ENCODE measurements at regions not wholly inside any gene's neighbourhood (a gene's known extent, or its start where the extent isn't known, plus 50 kb on each side); places are given as distances from the start of the nearest gene placed in this dataset.

DNA sequence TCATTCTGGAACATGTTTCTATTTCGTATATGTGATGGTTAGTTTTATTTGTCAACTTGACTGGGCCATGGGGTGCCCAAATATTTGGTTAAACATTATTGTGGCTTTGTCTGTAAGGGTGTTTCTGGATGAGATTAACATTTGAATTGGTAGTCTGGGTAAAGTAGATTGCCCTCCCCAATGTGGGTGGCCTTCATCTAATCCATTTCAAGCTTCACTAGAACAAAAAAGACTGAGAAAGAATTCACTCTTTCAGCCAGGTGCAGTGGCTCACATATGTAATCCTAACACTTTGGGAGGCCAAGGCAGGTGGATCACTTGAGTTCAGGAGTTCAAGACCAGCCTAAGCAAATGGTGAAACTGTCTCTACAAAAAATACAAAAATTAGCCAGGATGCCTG lies 55.7 kb upstream of the TANC1 start:
- DNase-seq: no peak
- H3K36me3 ChIP-seq: no peaks in the 10 kb centered on the region
- intact Hi-C loops (cut with DNase I): no loop called here
- TF ChIP-seq POLR2A (IDR thresholded peaks at IDR 0.05): no peak
- TF ChIP-seq, protein P1, sequence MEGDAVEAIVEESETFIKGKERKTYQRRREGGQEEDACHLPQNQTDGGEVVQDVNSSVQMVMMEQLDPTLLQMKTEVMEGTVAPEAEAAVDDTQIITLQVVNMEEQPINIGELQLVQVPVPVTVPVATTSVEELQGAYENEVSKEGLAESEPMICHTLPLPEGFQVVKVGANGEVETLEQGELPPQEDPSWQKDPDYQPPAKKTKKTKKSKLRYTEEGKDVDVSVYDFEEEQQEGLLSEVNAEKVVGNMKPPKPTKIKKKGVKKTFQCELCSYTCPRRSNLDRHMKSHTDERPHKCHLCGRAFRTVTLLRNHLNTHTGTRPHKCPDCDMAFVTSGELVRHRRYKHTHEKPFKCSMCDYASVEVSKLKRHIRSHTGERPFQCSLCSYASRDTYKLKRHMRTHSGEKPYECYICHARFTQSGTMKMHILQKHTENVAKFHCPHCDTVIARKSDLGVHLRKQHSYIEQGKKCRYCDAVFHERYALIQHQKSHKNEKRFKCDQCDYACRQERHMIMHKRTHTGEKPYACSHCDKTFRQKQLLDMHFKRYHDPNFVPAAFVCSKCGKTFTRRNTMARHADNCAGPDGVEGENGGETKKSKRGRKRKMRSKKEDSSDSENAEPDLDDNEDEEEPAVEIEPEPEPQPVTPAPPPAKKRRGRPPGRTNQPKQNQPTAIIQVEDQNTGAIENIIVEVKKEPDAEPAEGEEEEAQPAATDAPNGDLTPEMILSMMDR (IDR thresholded peaks at IDR 0.05): no peak
- TF ChIP-seq EP300 (IDR thresholded peaks at IDR 0.05): no peak
- no peaks in the 10 kb centered on the region for H3K4me1 ChIP-seq (ENCODE audit: insufficient read depth)
- no peak overlapping the region for H3K4me3 ChIP-seq
- WGBS, 3 donors: 91 to 97% (median 97%) methylated on average over 1 of the region's 1 CpG
- no peaks in the 10 kb centered on the region for H3K9me3 ChIP-seq
- no peak overlapping the region for H3K27ac ChIP-seq
- H3K27me3 ChIP-seq: no peaks in the 10 kb centered on the region

DNA sequence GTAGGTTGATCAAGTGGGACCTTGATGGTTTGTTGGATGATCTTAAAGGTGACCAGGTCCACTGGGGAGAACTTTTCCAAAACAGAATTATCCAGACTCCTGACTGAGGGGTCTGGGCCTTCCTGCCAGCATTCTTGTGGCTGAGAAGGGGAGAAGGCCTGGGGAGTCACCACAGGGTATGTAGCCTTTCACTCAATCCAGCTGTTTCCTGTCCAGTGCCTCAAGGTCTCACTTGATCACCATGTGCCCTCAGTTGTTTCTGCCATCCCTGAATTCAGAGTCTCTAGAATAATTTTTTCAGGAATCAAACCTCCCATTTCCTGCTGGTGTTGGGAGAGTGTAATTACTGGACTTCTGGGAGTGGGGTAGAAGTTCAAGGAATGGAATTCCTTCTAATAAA lies 54.4 kb upstream of the TANC1 start:
- TF ChIP-seq, protein P1 (IDR thresholded peaks at IDR 0.05): no peak
- TF ChIP-seq EP300 (IDR thresholded peaks at IDR 0.05) (no peak), POLR2A (IDR thresholded peaks at IDR 0.05) (no peak)
- H3K4me3 ChIP-seq: no peak overlapping the region
- no peaks in the 10 kb centered on the region for H3K4me1 ChIP-seq (ENCODE audit: insufficient read depth)
- no peaks in the 10 kb centered on the region for H3K9me3 ChIP-seq
- H3K36me3 ChIP-seq: no peaks in the 10 kb centered on the region
- intact Hi-C loops (cut with DNase I): no loop called here
- no peak for DNase-seq
- no peaks in the 10 kb centered on the region for H3K27me3 ChIP-seq
- no peak overlapping the region for H3K27ac ChIP-seq

DNA sequence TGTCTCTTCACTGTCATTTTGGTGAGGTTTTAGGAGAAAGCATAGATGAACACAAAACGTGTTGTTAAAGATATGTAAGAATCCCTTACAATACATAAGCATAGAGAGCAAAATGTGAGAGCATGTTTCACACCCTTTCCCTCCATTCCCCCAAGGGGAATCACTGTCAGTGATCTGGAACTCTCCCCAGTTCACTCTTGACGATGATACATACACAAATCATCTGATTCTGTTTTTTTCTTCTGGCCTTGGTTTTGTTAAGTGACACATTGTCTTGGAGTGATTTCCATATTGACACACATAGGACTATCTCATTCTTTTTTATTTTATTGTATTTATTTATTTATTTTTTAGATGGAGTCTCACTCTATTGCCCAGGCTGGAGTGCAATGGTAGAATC lies 53.7 kb upstream of the TANC1 start:
- intact Hi-C loops (cut with DNase I): no loop called here
- no peak for DNase-seq

DNA sequence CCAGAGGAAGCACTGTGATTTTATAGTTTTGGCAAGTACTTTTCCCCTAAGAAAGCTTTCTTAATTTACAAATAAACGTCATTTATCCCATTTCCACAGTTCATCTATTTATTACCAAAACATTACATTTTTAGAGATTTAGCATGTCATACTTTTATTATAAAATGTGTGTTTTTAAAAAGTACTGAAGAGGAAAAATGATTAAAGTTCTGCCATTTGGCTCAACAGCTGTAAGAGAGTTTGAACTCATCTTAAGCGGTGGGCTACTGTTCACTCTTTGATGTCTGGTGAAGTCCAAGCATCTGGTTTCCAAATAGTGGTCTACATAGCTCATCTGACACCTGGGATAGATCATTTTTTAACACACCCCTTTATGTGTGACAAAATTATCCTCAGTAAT lies 51.3 kb upstream of the TANC1 start:
- DNase-seq: no peak
- WGBS, 3 donors: 12 to 18% (median 13%) methylated on average over 2 of the region's 2 CpGs
- TF ChIP-seq EP300 (IDR thresholded peaks at IDR 0.05): no peak
- TF ChIP-seq POLR2A (IDR thresholded peaks at IDR 0.05): no peak
- TF ChIP-seq, protein P1 (IDR thresholded peaks at IDR 0.05): no peak
- no peaks in the 10 kb centered on the region for H3K36me3 ChIP-seq
- H3K27ac ChIP-seq: no peak overlapping the region
- H3K27me3 ChIP-seq: no peaks in the 10 kb centered on the region
- intact Hi-C loops (cut with DNase I): no loop called here
- no peaks in the 10 kb centered on the region for H3K9me3 ChIP-seq
- no peak overlapping the region for H3K4me3 ChIP-seq
- no peaks in the 10 kb centered on the region for H3K4me1 ChIP-seq (ENCODE audit: insufficient read depth)

More for the DNA sequence above, 53.7 kb upstream of the TANC1 start:
- H3K27ac ChIP-seq: no peak overlapping the region
- H3K4me1 ChIP-seq (ENCODE audit: insufficient read depth): no peaks in the 10 kb centered on the region
- H3K9me3 ChIP-seq: no peaks in the 10 kb centered on the region
- no peaks in the 10 kb centered on the region for H3K27me3 ChIP-seq
- H3K4me3 ChIP-seq: no peak overlapping the region
- H3K36me3 ChIP-seq: no peaks in the 10 kb centered on the region
- 84 to 89% (median 88%) methylated on average over 2 of the region's 2 CpGs for WGBS, 3 donors
- TF ChIP-seq POLR2A (IDR thresholded peaks at IDR 0.05) (no peak), EP300 (IDR thresholded peaks at IDR 0.05) (no peak)
- TF ChIP-seq, protein P1 (IDR thresholded peaks at IDR 0.05): no peak

DNA sequence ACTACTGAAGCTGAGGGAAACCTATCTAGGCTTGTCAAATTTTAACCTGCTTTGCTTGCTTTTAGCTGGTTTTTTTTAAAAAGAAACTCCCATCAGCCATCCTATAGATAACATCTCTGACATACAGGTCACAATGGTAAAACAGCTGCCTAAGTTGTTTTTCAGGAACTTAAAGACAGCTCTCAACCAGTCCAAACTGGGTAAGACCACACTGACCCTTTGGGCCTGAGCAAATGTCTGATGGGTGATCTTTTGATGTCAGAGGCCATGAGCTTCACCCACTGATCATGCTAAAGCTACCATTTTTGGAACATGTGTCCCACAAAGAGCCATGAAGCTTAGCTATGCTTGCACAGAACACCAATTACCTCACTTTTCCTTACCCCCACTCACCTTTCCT lies 50.0 kb upstream of the TANC1 start:
- Histone ChIP-seq H3K9me3 (no peaks in the 10 kb centered on the region), H3K36me3 (no peaks in the 10 kb centered on the region), H3K27ac (no peak overlapping the region), H3K27me3 (no peaks in the 10 kb centered on the region), H3K4me3 (no peak overlapping the region), H3K4me1 (ENCODE audit: insufficient read depth) (no peaks in the 10 kb centered on the region)
- intact Hi-C loops (cut with DNase I): no loop called here
- DNase-seq: no peak
- TF ChIP-seq POLR2A (IDR thresholded peaks at IDR 0.05) (no peak), EP300 (IDR thresholded peaks at IDR 0.05) (no peak)
- TF ChIP-seq, protein P1 (IDR thresholded peaks at IDR 0.05): no peak
